Liver (tissue), 8 donors: ENCODE measurements at regions not wholly inside any gene's neighbourhood (a gene's known extent, or its start where the extent isn't known, plus 50 kb on each side); places are given as distances from the start of the nearest gene placed in this dataset.

Source experiments
- DNase-seq: peaks from one replicate; pipeline ENCODE4 v3.0.0-alpha.2; 2017; ENCODE audit warnings: low spot score
- H3K27ac ChIP-seq, 2 donors: one replicate each; pipeline ENCODE4 v1.7.0; 2013; ENCODE audit warnings: inconsistent platforms in 2 of 2, low read length in 2 of 2, control low read depth in 1 of 2, low read depth in 1 of 2, mild to moderate bottlenecking in 1 of 2
- H3K27me3 ChIP-seq, 4 donors: one replicate each; pipeline versions ENCODE4 v1.6.1 to v1.7.0; 2013; ENCODE audit warnings: low read length in 3 of 4, inconsistent platforms in 1 of 4, mild to moderate bottlenecking in 1 of 4, moderate library complexity in 1 of 4; ENCODE audit not compliant: control insufficient read depth in 4 of 4, insufficient read depth in 4 of 4
- H3K36me3 ChIP-seq, 4 donors: one replicate each; pipeline versions ENCODE4 v1.6.1 to v1.7.0; 2013; ENCODE audit warnings: low read length in 3 of 4, mild to moderate bottlenecking in 3 of 4, low read depth in 1 of 4, moderate library complexity in 1 of 4; ENCODE audit not compliant: control insufficient read depth in 4 of 4, insufficient read depth in 3 of 4
- H3K4me1 ChIP-seq, 4 donors: one replicate each; pipeline versions ENCODE4 v1.6.1 to v1.7.0; 2013; ENCODE audit warnings: low read length in 3 of 4, mild to moderate bottlenecking in 3 of 4, moderate library complexity in 1 of 4; ENCODE audit not compliant: control insufficient read depth in 4 of 4, insufficient read depth in 4 of 4
- H3K4me3 ChIP-seq, 3 donors: one replicate each; pipeline versions ENCODE4 v1.6.1 to v1.7.0; 2013; ENCODE audit warnings: low read length in 3 of 3, control low read depth in 1 of 3, low read depth in 1 of 3, mild to moderate bottlenecking in 1 of 3
- H3K9ac ChIP-seq, 2 donors: one replicate each; pipeline ENCODE4 v1.7.0; 2013; ENCODE audit warnings: low read length in 2 of 2, mild to moderate bottlenecking in 2 of 2, moderate library complexity in 2 of 2, control low read depth in 1 of 2, low read depth in 1 of 2
- H3K9me3 ChIP-seq, 4 donors: one replicate each; pipeline versions ENCODE4 v1.6.1 to v1.7.0; 2013; ENCODE audit warnings: low read length in 3 of 4; ENCODE audit not compliant: control insufficient read depth in 4 of 4
- EGR1 ChIP-seq, 2 donors: IDR thresholded peaks; 2 replicates each; pipeline ENCODE4 v1.6.1; 2016 to 2018; ENCODE audit warnings: antibody characterized with exemption in 2 of 2, low read depth in 2 of 2
- FOXA1 ChIP-seq: IDR thresholded peaks from 2 replicates; pipeline ENCODE4 v1.6.1; 2016; ENCODE audit warnings: antibody characterized with exemption
- FOXA2 ChIP-seq: IDR thresholded peaks from 2 replicates; pipeline ENCODE4 v1.6.1; 2016; ENCODE audit warnings: antibody characterized with exemption
- GABPA ChIP-seq, 2 donors: IDR thresholded peaks in 1 of 2; conservative IDR thresholded peaks in 1 of 2; 2 replicates each; pipeline ENCODE4 v1.6.1; 2016; ENCODE audit warnings: antibody characterized with exemption in 2 of 2, mild to moderate bottlenecking in 1 of 2, moderate library complexity in 1 of 2
- HNF4G ChIP-seq: IDR thresholded peaks from 2 replicates; pipeline ENCODE4 v1.6.1; 2016; ENCODE audit warnings: antibody characterized with exemption
- JUND ChIP-seq, 2 donors: IDR thresholded peaks; 2 replicates each; pipeline ENCODE4 v1.6.1; 2016; ENCODE audit warnings: antibody characterized with exemption in 2 of 2
- NR2F2 ChIP-seq: IDR thresholded peaks from 2 replicates; pipeline ENCODE4 v1.6.1; 2016; ENCODE audit warnings: antibody characterized with exemption
- RXRA ChIP-seq, 2 donors: IDR thresholded peaks; 2 replicates each; pipeline ENCODE4 v1.6.1; 2017 to 2018; ENCODE audit warnings: antibody characterized with exemption in 2 of 2, mild to moderate bottlenecking in 1 of 2
- YY1 ChIP-seq: IDR thresholded peaks from 2 replicates; pipeline ENCODE4 v1.6.1; 2016; ENCODE audit warnings: antibody characterized with exemption, mild to moderate bottlenecking
- WGBS: extraction: QIAGEN DNeasy Blood & Tissue Kit; methylation state at CpG from one replicate; pipeline ENCODE4 v1.1.7; 2013; 5-methylcytosine and 5-hydroxymethylcytosine counted together
- TF ChIP-seq, protein P1 (sequence below): fragments of 150-350 bp; IDR thresholded peaks from 2 replicates; pipeline ENCODE4 v1.5.1; 2017; ENCODE audit warnings: improper control_type of control experiment, low read depth, low read length; ENCODE audit not compliant: missing input control
- TF ChIP-seq, protein P2 (sequence below): IDR thresholded peaks from 2 replicates; pipeline ENCODE4 v1.6.1; 2016; ENCODE audit warnings: antibody characterized with exemption
- TF ChIP-seq, protein P3 (sequence below): IDR thresholded peaks from 2 replicates; pipeline ENCODE4 v1.6.1; 2016; ENCODE audit warnings: antibody characterized with exemption, mild to moderate bottlenecking
- donor health status: healthy.
- donor health status: healthy.
- donor health status: healthy.
- donor health status: healthy.
- donor health status: healthy.

DNA sequence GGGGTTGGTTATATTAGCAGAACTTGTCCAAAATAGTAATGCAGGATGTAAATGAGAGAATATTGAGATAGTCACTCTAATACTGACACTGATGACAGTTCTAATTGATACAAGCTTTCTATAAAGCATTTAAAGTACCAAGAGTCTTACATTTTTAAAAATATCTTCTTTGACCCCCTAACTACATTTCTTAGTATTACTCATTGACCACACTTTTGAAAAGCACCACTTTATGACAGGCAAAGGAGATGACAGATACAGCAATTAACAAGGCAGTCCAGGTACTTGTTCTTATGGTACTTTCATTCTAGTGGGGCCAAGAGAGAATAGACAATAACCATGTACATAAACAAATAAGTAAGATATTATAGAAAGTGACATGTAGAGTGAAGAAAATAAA is 139.4 kb upstream of the EYA4 start:
- Histone ChIP-seq H3K27ac (no peak overlapping the region), H3K27me3 (peaks cover 0 to 4% (median 1%) of the 10 kb centered on the region in 4 donors), H3K4me1 (no peaks in the 10 kb centered on the region), H3K9me3 (no peaks in the 10 kb centered on the region), H3K4me3 (no peak overlapping the region), H3K9ac (no peak overlapping the region), H3K36me3 (no peaks in the 10 kb centered on the region)
- TF ChIP-seq EGR1 (IDR thresholded peaks at IDR 0.05; ENCODE audit: low read depth in 2 of 2) (no peak), YY1 (no peak), RXRA (IDR thresholded peaks at IDR 0.05) (no peak), NR2F2 (no peak), HNF4G (no peak), JUND (IDR thresholded peaks at IDR 0.05) (no peak), FOXA2 (no peak), GABPA (IDR thresholded peaks at IDR 0.05 in 1 of 2, conservative IDR thresholded peaks at IDR 0.05 in 1 of 2) (no peak), FOXA1 (no peak)
- TF ChIP-seq, protein P1, sequence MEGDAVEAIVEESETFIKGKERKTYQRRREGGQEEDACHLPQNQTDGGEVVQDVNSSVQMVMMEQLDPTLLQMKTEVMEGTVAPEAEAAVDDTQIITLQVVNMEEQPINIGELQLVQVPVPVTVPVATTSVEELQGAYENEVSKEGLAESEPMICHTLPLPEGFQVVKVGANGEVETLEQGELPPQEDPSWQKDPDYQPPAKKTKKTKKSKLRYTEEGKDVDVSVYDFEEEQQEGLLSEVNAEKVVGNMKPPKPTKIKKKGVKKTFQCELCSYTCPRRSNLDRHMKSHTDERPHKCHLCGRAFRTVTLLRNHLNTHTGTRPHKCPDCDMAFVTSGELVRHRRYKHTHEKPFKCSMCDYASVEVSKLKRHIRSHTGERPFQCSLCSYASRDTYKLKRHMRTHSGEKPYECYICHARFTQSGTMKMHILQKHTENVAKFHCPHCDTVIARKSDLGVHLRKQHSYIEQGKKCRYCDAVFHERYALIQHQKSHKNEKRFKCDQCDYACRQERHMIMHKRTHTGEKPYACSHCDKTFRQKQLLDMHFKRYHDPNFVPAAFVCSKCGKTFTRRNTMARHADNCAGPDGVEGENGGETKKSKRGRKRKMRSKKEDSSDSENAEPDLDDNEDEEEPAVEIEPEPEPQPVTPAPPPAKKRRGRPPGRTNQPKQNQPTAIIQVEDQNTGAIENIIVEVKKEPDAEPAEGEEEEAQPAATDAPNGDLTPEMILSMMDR: no peak
- TF ChIP-seq, protein P2, sequence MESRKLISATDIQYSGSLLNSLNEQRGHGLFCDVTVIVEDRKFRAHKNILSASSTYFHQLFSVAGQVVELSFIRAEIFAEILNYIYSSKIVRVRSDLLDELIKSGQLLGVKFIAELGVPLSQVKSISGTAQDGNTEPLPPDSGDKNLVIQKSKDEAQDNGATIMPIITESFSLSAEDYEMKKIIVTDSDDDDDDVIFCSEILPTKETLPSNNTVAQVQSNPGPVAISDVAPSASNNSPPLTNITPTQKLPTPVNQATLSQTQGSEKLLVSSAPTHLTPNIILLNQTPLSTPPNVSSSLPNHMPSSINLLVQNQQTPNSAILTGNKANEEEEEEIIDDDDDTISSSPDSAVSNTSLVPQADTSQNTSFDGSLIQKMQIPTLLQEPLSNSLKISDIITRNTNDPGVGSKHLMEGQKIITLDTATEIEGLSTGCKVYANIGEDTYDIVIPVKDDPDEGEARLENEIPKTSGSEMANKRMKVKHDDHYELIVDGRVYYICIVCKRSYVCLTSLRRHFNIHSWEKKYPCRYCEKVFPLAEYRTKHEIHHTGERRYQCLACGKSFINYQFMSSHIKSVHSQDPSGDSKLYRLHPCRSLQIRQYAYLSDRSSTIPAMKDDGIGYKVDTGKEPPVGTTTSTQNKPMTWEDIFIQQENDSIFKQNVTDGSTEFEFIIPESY: no peak
- TF ChIP-seq, protein P3, sequence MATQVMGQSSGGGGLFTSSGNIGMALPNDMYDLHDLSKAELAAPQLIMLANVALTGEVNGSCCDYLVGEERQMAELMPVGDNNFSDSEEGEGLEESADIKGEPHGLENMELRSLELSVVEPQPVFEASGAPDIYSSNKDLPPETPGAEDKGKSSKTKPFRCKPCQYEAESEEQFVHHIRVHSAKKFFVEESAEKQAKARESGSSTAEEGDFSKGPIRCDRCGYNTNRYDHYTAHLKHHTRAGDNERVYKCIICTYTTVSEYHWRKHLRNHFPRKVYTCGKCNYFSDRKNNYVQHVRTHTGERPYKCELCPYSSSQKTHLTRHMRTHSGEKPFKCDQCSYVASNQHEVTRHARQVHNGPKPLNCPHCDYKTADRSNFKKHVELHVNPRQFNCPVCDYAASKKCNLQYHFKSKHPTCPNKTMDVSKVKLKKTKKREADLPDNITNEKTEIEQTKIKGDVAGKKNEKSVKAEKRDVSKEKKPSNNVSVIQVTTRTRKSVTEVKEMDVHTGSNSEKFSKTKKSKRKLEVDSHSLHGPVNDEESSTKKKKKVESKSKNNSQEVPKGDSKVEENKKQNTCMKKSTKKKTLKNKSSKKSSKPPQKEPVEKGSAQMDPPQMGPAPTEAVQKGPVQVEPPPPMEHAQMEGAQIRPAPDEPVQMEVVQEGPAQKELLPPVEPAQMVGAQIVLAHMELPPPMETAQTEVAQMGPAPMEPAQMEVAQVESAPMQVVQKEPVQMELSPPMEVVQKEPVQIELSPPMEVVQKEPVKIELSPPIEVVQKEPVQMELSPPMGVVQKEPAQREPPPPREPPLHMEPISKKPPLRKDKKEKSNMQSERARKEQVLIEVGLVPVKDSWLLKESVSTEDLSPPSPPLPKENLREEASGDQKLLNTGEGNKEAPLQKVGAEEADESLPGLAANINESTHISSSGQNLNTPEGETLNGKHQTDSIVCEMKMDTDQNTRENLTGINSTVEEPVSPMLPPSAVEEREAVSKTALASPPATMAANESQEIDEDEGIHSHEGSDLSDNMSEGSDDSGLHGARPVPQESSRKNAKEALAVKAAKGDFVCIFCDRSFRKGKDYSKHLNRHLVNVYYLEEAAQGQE: no peak
- no peak for DNase-seq

DNA sequence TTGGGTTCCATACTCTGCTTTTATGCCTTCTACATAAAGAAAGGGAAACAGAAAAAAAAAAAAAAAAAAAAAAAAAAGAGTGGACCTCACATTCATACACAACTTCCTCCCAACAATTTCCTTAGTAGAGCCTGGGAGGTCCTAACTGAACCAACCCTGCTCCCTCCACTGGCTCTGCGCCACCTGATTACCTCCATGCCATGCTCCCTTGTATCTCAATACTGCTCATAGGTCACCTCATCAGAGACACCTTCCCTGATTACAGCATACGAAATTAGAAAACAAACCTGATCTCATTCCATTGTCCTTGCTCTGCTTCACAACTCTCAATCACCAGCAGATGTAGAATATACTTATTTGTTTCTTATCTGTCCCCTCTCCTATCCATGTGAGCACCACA is 134.2 kb upstream of the EYA4 start:
- H3K4me3 ChIP-seq: no peak overlapping the region
- WGBS: 69% methylated on average over 2 of the region's 2 CpGs
- no peak for TF ChIP-seq NR2F2
- TF ChIP-seq FOXA2: no peak
- TF ChIP-seq HNF4G: no peak
- no peak for TF ChIP-seq YY1
- no peak overlapping the region for H3K9ac ChIP-seq
- H3K36me3 ChIP-seq: no peaks in the 10 kb centered on the region
- H3K9me3 ChIP-seq: no peaks in the 10 kb centered on the region
- H3K27me3 ChIP-seq: peaks cover 0 to 10% (median 1%) of the 10 kb centered on the region in 4 donors
- no peaks in the 10 kb centered on the region for H3K4me1 ChIP-seq
- no peak for DNase-seq
- H3K27ac ChIP-seq: no peak overlapping the region
